ENCODE measurements at regions not wholly inside any gene's neighbourhood (a gene's known extent, or its start where the extent isn't known, plus 50 kb on each side); places are given as distances from the start of the nearest gene placed in this dataset.
"Not testable (repeated sequence)": the region's sequence is repeated elsewhere in the genome, so short reads cannot be mapped to it uniquely, and the experiment has no call there.

- DNase-seq (ENCODE audit: low read depth in 1 of 2, low spot score in 1 of 2): no peak
Observed at GRCh38 chr1:19591482-19592091, 52.5 kb upstream of the NBL1 start.

- no peak for DNase-seq (ENCODE audit: low read depth in 1 of 2, low spot score in 1 of 2)
Observed at GRCh38 chr1:19585507-19585906, 58.6 kb upstream of the NBL1 start.

- peak; percentile 56 to 71 for DNase-seq (ENCODE audit: low read depth in 1 of 2, low spot score in 1 of 2)
Observed at GRCh38 chr1:19582318-19582717, 61.8 kb upstream of the NBL1 start.

- DNase-seq (ENCODE audit: low read depth in 1 of 2, low spot score in 1 of 2): no peak
Observed at GRCh38 chr1:19581381-19581780, 62.7 kb upstream of the NBL1 start.

- no peak for DNase-seq (ENCODE audit: low read depth in 1 of 2, low spot score in 1 of 2)
Observed at GRCh38 chr1:19577561-19577960, 66.5 kb upstream of the NBL1 start.

- DNase-seq (ENCODE audit: low read depth in 1 of 2, low spot score in 1 of 2): no peak
Observed at GRCh38 chr1:19577036-19577435, 67.1 kb upstream of the NBL1 start.

GRCh38 chr1:19569786-19570185 is 74.3 kb upstream of the NBL1 start:
- DNase-seq (ENCODE audit: low read depth in 1 of 2, low spot score in 1 of 2): no peak

- no peak for DNase-seq (ENCODE audit: low read depth in 1 of 2, low spot score in 1 of 2)
Observed at GRCh38 chr1:19567041-19567440, 77.1 kb upstream of the NBL1 start.

GRCh38 chr1:19564366-19564765 is 79.0 kb upstream of the CAPZB start:
- no peak for DNase-seq (ENCODE audit: low read depth in 1 of 2, low spot score in 1 of 2)

GRCh38 chr1:19563324-19564097 is 78.2 kb upstream of the CAPZB start:
- DNase-seq (ENCODE audit: low read depth in 1 of 2, low spot score in 1 of 2): no peak

GRCh38 chr1:19562847-19563246 is 77.5 kb upstream of the CAPZB start:
- DNase-seq (ENCODE audit: low read depth in 1 of 2, low spot score in 1 of 2): no peak

GRCh38 chr1:19560480-19560879 is 75.1 kb upstream of the CAPZB start:
- DNase-seq (ENCODE audit: low read depth in 1 of 2, low spot score in 1 of 2): no peak

GRCh38 chr1:19559641-19560040 is 74.3 kb upstream of the CAPZB start:
- DNase-seq (ENCODE audit: low read depth in 1 of 2, low spot score in 1 of 2): no peak

- DNase-seq (ENCODE audit: low read depth in 1 of 2, low spot score in 1 of 2): no peak
Observed at GRCh38 chr1:19557609-19558051, 72.3 kb upstream of the CAPZB start.

- no peak for DNase-seq (ENCODE audit: low read depth in 1 of 2, low spot score in 1 of 2)
Observed at GRCh38 chr1:19554090-19554489, 68.8 kb upstream of the CAPZB start.

- no peak for DNase-seq (ENCODE audit: low read depth in 1 of 2, low spot score in 1 of 2)
Observed at GRCh38 chr1:19552291-19553010, 67.1 kb upstream of the CAPZB start.

GRCh38 chr1:19551837-19552236 is 66.5 kb upstream of the CAPZB start:
- DNase-seq (ENCODE audit: low read depth in 1 of 2, low spot score in 1 of 2): not testable (repeated sequence)

GRCh38 chr1:19550437-19550836 is 65.1 kb upstream of the CAPZB start:
- not testable (repeated sequence) for DNase-seq (ENCODE audit: low read depth in 1 of 2, low spot score in 1 of 2)

GRCh38 chr1:19547814-19548213 is 62.5 kb upstream of the CAPZB start:
- DNase-seq (ENCODE audit: low read depth in 1 of 2, low spot score in 1 of 2): no peak

GRCh38 chr1:19536519-19536918 is 51.2 kb upstream of the CAPZB start:
- DNase-seq (ENCODE audit: low read depth in 1 of 2, low spot score in 1 of 2): no peak

GRCh38 chr1:19535214-19535613 is 49.9 kb upstream of the CAPZB start:
- DNase-seq (ENCODE audit: low read depth in 1 of 2, low spot score in 1 of 2): no peak
